ENCODE measurements at regions not wholly inside any gene's neighbourhood (a gene's known extent, or its start where the extent isn't known, plus 50 kb on each side); places are given as distances from the start of the nearest gene placed in this dataset.

DNA sequence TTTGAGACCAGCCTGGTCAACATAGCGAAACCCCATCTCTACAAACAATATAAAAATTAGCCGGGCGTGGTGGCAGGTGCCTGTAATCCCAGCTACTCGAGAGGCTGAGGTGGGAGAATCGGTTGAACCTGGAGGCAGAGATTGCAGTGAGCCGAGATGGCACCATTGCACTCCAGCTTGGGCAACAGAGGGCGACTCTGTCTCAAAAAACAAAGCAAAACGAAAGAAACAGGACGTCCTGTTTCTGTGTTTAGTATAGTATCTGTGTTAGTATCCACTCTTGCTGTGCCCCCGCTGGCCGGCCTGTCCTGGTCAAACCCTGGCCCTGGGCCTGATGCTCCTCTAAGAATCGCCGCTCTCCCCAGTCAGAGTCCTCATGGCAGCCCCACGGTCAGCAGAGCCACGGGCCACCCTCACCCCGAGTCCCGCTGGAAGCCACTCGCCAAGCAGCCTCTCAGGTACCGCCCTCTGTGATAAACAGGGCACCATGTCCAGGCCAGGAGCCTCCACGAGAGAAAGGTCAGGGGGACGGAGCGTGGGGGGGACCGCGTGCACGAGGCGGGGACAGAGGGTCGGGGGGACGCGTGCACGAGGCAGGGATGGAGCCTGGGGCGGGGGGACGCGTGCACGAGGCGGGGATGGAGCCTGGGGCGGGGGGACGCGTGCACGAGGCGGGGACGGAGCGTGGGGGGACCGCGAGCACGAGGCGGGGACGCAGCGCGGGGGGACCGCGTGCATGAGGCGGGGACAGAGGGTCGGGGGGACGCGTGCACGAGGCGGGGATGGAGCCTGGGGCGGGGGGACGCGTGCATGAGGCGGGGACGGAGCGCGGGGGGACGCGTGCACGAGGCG lies 384.5 kb downstream of the SMOC2 start:
- no peak for TF ChIP-seq SUZ12 (IDR thresholded peaks at IDR 0.05; ENCODE audit: extremely low read depth, insufficient read depth, insufficient read length)
- TF ChIP-seq ZNF274 (IDR thresholded peaks at IDR 0.05; ENCODE audit: low read depth, low read length) = no peak
- no peak for TF ChIP-seq YY1 (IDR thresholded peaks at IDR 0.05; ENCODE audit: insufficient read depth, insufficient read length)
